ENCODE measurements at regions not wholly inside any gene's neighbourhood (a gene's known extent, or its start where the extent isn't known, plus 50 kb on each side); places are given as distances from the start of the nearest gene placed in this dataset.

DNA sequence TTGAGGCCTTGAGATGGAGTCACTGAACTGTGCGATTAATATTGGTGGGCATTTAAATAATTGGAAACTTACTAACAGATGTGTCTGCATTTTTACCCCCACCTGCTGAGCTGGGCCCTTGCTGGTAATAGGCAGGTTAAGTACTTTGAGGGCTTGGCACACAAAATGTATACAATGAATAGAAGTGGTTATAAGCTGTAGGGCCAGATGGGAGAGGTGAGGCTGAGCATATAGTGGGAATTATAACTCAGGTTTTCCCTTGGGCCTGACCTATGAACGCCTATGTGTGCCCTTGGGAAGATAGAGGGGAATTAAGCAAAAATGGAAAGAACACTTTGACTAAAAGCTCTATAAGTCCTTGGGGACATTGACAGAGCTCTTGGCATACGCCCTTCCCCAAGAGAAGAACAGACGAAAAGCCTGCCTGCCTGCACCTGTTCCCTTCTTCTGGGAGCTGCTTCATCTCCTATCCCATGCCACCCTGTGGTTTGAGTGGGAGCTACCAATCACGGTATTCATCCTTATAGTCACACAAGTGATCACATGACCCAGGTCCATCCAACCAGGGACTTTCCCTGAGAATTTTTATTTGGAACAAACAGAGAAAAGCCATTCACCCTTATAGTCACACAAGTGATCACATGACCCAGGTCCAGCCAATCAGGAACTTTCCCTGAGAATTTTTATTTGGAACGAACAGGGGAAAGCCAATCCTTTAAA is 260.7 kb upstream of the CSF3R start:
- no peak for DNase-seq

DNA sequence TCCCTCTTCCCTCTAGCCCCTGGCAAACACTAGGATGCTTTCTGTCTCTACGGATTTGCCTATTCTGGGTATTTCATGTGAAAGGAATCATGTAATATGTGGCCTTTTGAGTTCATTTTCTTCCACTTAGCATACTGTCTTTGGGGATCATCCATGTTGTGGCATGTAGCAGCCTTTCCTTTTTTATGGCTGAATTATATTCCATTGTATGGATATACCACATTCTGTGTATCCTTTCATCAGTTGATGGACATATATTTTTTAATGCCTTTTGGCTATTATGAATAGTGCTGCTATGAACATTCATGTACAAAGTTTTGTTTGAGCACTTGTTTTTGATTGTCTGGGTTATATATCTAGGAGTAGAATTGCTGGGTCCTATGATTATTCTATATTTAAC is 258.4 kb upstream of the CSF3R start:
- DNase-seq = no peak

DNA sequence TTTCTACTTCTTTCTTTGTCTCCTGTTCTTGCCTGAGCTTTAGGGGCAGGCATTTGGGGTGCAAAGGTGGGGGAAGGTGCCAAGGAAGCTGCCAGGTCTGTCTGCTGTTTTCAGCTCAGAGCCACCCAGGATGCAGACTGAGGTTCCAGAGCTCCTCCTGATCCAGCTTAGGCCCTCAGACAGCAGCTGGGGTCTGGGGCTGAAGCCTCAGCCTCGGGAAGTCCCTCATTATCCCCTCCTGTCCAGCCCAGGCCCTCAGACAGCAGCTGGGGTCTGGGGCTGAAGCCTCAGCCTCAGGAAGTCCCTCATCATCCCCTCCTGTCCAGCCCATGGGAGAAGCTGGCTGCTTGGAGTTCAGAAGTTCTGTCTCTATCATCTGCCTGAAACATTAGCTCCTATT is 257.7 kb upstream of the CSF3R start:
- no peak for DNase-seq

DNA sequence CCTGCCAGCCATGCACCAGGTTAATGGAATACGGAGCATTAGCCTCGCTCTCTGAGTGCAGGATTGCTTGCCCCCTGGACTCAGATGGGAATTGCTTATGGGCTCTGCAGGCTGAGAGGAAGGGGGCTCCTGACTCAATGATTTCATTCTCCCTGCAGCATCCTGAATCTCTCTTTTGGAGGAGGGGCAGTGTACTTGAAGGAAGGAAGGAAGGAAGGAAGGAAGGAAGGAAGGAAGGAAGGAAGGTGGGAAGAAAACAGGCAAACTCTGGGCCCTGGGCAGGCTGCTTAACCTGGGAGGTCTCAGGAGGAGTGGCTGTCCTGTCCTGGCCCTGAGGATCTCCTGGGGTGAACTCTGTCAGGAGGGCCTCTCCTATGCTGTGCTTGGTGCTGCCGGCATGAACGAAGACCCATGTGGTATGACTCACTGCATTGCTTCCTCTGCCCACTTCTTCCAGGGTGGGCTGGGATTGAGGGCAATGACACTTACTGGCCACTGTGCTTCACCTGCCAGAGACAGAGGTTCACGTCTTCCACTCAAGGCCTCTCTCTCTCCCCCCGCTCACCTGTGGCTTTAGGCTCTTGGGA is 257.1 kb upstream of the CSF3R start:
- no peak for DNase-seq

DNA sequence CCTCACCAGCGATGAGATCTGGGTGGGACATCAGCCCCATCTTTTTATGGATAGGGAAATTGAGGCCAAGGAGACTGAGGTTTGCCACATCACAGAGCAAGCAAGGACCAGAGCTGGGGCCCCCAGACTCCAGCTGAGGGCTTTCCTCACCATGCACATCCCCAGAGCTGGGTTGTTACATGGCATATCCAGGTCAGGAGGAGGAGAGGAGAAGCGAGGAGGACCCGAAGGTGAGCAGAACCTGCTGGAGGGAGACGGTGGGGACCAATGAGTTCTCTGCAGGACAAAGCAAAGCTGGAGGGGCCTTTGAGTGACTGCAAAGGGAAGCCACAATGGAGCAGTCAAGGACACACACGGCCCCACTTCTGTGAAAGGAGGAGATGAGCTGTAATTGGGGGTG is 255.5 kb upstream of the CSF3R start:
- no peak for DNase-seq

DNA sequence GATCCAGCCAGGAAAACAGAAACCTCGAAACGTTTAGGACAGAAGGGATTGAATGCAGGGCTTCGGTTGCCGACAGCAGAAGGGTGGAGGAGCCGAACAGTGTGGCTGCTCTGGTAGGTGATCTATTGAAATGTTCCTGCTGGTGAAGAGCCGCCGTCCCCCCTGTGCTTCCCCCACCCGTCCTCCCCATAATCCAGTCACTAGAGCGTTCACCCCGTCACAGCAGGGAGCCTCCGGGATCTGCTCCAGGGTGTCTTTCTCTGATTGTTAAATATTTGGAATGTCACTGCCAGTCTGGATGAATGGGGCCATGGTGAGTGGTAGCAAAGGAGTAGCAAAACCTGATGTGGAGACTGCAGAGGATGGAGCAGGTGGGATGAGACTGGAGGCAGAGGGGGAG is 255.1 kb upstream of the CSF3R start:
- DNase-seq = no peak

DNA sequence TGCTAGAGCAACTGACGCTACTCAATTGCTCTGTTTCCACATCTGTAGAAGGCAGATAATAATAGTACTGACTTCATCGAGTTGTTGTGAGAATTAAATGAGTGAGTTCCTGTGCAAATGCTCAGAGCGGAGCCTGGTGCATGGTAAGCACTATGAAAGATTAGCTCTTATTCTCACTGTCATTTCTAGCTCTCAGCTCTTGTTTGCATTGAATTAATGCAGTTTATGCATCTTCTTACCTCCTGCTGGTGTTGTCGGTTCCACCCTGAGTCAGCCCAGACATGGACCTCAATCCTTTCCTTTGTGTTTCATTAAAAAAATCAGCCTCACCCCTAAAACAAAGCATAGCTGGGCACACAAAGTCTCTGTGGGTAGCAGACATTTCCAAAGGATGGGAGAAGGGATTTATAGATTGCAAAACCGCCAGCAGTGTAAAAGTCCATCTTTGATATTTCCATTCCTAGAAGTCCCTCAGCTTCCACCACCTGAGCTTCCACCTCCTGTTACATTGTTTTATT is 254.4 kb upstream of the CSF3R start:
- no peak for DNase-seq

DNA sequence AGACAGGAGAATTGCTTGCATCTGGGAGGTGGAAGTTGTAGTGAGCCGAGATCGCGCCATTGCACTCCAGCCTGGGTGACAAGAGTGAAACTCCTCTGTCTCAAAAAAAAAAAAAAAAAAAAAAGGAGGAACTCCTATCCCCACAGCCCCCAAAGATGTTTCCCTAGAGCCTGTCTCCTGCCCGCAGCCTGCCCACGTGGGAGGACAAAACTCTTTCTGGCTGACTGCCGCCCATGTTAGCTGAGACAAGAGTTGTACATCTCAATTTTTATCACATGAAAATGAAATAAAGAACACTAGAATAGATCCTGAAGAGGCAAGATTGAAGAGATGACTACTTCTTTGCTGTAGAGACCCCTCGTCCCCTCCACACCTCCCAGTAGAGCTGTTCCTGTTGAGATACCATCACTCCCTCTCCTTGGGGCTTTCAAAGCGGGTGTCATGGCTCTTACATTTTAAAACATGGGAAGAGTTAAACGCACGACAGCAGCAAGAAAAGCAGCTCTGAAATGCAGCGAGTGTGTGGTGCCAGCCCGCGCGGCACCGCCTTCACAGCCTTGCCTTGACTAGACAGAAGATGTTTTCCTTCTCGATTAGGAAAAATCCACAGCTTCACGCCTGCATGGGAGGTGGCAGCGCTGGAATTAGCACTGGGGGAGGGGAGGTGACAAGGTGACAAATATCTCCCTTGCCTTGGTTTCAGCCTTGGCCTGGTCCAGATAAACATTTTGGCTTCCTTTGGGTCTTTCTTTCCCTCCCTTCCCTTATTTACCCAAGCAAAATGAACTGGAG is 253.4 kb upstream of the CSF3R start:
- DNase-seq = no peak

DNA sequence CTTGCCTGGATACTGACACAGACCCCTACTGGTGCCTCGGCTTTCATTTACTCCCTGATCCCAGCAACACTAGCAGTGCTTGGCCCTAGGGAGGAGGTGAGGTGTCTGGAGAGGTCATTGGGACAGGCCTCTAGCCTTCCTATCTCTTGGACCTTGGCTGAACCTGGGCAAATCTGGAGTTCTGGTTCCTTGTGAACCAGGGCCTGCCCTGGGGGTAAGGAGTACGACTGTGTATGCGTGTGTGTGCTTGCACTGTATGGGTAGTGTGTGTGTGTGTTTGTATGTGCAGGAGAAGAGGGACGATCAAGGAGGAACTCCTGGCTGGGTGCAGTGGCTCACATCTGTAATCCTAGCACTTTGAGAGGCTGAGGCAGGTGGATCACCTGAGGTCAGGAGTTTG is 252.7 kb upstream of the CSF3R start:
- no peak for DNase-seq

DNA sequence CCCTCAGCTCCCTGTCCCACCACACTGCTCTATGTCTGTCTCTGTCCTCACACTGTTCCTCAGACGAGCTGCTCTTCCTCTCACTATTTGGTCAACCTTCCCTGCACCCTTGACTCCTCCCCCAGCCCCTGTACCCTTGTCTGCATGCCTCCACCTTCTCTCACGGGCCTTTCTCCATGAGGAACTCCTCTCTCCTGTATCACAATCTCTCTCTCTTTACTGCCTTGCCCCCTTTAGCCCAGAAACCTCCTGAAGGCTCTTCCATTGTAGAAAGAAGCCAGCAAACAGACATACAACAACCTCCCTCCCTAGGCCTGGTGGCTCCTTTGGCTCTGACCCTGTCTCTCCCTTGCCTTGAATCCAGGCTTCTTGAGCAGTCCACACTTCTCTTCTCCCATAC is 251.6 kb upstream of the CSF3R start:
- DNase-seq = no peak

DNA sequence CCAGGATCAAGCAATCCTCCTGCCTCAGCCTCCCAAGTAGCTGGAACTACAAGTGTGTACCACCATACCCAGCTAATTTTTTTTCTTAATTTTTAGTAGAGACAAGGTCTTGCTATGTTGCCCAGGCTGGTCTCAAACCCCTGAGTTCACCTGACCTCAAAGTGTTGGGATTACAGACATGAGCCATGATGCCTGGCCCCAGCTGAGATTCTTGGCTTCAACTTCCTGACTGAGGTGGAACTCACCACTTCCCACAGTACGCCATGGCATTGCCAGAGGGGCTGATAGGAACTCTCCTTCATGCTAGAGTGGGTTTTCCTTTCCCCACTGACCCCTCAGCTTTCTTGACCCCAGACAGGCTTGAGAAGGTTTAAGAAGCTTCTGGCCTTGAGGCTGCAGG is 251.0 kb upstream of the CSF3R start:
- no peak for DNase-seq

DNA sequence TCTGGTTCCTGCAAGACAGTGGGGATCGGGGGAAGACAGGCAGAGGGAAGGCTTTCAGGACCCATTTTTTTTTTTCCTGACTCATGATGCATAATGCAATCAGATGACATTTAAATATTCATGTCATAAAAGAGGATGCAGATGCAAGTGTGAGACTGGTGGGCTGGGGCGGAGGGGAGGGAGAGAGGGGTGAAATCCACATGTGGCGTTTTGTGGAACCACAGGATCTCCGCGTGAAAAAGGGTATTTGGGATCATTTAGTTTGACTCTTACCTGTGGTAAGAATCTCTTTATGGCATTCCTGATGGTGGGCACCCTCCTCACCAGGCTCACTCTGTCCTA is 249.3 kb upstream of the CSF3R start:
- no peak for DNase-seq

DNA sequence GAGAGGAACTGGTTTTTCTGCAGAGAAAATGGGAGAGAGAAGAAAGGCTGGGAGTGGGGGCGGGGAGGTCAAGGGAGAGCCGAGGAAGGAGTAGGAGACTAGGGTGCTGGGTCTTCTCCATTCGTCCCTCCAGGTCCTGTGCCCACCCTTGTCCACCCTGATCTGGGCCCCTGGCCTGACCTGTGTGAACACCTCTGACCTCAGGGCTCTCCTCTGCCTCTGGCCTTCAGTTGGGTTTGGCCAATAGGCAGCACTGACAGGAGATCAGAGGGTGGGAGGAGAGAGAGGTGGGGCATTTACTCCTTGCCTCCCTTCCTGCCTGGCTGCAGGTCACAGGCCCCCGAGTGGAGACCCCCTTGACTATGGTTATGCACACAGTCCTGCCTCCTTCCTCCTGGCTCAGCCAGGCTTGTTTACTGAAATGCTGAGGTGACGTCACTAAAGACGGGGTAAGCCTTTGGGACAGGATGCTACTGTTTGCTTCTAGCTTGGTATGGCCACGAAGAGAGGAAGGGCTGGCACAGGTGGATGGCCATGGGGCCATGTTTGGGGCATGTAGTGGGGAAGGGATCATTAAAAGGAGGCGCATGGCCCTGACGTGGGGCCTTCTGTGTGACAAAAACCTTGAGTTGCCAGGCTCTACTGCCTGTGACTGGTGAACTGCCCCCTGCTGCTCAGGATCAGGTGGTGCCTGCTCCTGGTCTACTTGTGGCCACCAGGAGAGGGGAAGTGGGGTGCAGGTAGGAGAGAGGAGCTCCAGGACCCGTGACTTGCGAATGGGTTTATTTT is 248.7 kb upstream of the CSF3R start:
- no peak for DNase-seq

DNA sequence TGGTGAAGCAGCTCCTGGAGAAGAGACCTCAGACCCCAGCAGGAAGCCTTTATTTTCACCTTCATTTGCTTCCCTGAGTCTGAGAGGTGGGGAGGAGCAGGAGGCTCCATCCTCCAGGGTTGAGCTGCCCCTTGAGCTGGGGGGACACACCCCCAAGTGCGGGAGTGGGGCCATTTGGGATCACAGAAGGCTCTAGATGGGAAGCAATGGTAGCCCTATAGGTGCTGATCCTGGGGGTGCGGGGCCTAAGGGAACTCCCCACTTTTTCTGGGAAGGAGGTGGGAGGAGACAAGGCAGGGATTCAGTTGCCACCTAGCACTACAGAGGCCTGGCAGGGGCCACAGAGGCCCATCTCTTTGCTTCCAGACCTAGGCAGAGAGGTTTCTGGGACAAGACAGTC is 247.9 kb upstream of the CSF3R start:
- DNase-seq = no peak

DNA sequence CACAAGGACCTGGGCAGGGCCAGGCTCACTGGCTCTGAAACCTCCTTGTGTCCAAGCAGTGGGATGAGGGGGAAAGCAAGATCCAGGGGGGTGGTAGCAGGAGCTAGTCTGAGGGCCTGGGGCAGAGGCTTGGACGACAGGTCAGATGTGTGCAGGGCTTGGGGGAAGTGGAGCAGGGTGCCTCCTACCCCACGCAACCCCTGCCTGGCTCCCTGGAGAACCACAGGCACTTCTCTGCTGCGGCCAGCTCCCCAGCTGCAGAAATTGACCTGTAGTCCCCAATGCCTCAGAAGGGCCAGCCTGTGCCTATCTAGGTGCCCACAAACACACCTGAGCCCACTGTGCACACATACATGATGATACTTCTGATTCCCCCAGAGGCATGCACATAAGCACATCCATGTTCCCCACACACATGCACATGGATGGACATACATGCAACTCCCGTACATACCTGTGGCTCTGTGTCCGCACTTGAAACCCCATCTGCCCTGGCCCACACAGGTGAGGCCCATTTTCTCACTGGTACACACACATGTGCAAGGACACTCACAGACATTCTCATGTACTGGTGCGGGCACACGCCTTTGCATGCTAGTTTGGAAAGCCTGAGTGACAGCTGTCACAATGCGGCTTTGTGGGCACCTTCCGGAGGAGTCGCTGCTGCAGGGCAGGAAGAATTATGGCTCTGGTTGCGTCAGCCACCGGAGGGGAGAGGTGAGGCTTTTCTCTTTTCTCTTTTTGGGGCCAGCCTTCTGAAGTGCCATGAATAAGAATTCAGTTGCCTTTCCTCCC is 247.2 kb upstream of the CSF3R start:
- no peak for DNase-seq

DNA sequence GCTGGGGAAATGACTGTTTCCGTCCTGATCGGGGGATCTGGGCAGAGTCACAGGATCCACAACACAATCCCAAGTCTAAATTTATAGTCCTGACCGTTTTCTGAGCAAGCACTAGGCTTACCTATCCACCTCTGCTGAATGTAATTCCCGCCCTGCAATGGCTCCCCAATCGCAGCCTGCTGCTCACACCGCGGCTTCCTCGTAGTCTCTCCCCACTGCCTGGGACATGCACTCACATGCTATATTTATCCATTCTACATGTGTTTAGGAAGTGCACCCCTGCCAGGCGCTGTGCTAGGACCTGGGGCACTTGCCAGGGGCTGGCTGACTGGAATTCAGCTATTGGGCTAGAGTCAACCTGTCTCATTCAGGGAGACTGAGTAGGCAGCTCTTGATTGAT is 246.6 kb upstream of the CSF3R start:
- DNase-seq = no peak

DNA sequence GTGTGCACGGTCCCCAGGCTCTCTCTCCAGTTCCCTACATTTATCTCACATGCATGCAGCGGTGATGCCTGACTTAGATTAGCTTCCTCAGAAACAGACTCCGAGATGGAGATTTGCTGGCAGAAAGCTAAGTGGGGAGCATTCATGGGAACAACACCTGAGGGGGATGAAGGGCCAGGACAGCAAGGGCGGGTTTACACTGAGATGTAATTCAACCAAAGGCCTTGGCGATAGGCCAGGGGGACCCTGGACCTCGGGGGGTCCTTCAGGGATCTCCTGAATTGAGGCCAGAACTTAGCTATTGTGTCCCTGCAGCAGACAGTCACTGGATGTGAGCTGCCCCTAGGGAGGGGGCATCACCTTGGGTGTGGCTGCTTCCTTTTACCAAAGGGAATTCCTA is 246.1 kb upstream of the CSF3R start:
- DNase-seq = no peak

DNA sequence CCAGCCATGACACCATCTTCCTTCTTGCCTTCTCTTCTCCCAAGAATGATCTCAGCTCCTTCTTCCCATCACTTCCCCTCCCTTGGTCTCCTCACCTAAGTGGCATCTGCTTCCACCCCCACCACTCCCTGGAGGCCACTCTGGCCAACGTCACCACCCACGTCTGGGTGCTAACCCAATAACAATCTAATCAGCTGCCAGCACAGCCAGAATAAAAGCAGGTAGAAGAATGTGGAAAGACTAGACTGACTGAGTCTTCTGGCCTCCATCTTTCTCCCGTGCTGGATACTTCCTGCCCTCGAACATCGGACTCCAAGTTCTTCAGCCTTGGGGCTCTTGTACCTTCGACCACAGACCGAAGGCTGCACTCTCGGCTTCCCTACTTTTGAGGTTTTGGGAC is 245.3 kb upstream of the CSF3R start:
- no peak for DNase-seq

DNA sequence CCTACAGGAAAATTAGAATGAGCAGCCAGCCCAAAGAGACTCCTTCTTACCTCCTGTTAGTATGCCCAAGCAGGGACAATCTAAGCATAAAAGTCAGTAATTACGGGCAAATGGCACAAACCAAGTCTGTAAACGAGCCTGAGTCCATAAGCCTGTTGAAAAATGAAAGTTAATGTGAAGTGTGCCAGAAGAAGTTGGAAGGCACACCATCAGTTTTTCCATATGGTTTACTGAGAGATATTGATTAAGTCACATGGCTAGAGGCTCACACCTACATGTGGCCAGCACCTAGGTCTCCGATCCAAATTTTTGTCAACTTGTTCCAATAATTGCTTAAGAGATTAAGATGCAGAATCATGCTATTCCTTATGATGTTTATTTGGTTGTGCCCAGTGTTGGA is 242.4 kb upstream of the CSF3R start:
- DNase-seq = no peak

DNA sequence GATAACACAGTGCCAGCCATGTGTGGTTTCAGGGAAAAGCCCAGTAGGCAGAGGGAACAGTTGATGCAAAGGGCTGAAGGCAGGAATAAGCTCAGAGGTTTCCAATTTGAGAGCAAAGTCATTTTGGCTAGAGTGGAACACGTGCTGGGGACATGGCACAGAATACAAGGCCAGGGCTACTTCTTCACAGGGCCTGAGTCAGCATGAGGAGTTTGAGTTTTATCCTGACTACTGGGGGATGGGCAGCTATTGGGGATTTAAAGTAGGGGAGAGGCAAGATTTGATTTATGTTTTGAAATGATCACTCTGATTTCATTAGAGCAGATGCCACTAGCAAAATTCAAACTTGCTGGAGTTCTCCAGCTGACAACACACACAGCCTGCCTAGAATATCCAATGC is 241.1 kb upstream of the CSF3R start:
- no peak for DNase-seq

DNA sequence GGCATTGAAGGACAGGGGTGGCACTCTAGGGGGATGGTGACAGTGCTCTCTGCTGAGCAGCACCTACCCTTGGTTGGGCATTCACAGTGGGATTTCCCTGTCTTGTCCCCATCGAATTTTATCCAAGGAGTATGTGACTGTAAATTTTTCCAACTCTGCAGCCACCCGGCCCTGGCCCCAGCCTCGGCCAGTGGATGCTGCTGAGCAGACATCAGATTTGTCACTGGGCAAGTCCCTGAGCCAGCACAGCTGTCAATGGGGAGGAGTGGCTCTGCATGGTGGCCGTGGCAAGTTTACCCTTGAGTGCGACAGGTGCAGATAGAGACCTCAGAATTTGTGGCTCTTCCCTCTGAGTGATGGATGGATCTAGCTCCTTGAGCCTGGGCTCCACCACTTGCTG is 240.2 kb upstream of the CSF3R start:
- no peak for DNase-seq

DNA sequence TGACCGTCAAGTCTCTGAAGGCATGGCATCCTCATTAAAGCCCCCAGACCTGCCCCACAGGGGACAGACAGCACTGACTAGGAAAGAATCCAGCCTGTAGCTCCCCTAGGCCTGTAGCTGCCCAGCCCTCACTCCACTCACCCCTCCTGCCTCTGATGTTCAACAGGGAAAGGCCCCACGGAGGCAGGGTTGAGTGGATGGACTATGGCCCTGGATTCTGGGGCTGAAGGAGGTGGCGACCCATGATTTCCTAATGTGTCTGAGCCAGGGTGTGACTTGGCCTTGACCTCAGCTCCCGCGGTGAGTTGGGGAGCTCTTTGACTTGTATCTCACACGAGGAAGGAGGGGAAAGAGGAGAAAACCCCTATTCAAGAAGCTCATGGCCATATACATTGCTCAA is 238.5 kb upstream of the CSF3R start:
- no peak for DNase-seq

DNA sequence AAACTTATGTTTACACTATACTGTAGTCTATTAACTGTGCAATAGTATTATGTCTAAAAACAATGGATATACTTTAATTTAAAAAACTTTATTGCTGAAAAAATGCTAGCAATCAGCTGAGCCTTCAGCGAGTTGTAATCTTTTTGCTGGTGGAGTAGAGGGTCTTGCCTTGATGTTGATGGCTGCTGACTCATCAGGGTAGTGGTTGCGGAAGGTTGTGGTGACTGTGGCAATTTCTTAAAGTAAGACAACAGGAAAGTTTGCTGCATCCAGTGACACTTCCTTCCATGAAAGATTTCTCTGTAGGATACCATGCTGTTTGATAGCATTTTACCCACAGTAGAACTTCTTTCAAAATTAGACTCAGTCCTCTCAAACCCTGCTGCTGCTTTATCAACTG is 234.7 kb upstream of the CSF3R start:
- no peak for DNase-seq

All from right hindlimb (tissue), 1 donor.